ENCODE measurements at regions not wholly inside any gene's neighbourhood (a gene's known extent, or its start where the extent isn't known, plus 50 kb on each side); places are given as distances from the start of the nearest gene placed in this dataset.

GRCh38 chr4:27846951-27847350, 986.3 kb downstream of the STIM2 start:
- TF ChIP-seq CTCF (IDR thresholded peaks at IDR 0.05; ENCODE audit: low read depth, low read length) = no peak
- peak in 1 of 2 donors; percentile 10 for DNase-seq (ENCODE audit: low read depth in 2 of 2)
- H3K4me3 ChIP-seq (replicated peaks in 1 of 2; ENCODE audit: low read depth in 2 of 2, low read length in 2 of 2) = no peak overlapping the region

- peak; percentile 53 for TF ChIP-seq CTCF (IDR thresholded peaks at IDR 0.05; ENCODE audit: low read depth, low read length)
- peak; percentile 33 to 68 for DNase-seq (ENCODE audit: low read depth in 2 of 2)
- no peak overlapping the region for H3K4me3 ChIP-seq (replicated peaks in 1 of 2; ENCODE audit: low read depth in 2 of 2, low read length in 2 of 2)
Measured at GRCh38 chr4:27861381-27861787, 1000.7 kb downstream of the STIM2 start.

- DNase-seq (ENCODE audit: low read depth in 2 of 2) = peak in 1 of 2 donors; percentile 57
- H3K4me3 ChIP-seq (replicated peaks in 1 of 2; ENCODE audit: low read depth in 2 of 2, low read length in 2 of 2) = no peak overlapping the region
- no peak for TF ChIP-seq CTCF (IDR thresholded peaks at IDR 0.05; ENCODE audit: low read depth, low read length)
Measured at GRCh38 chr4:27861802-27862201, 1001.2 kb downstream of the STIM2 start.

- DNase-seq (ENCODE audit: low read depth in 2 of 2) = no peak
- no peak overlapping the region for H3K4me3 ChIP-seq (replicated peaks in 1 of 2; ENCODE audit: low read depth in 2 of 2, low read length in 2 of 2)
- TF ChIP-seq CTCF (IDR thresholded peaks at IDR 0.05; ENCODE audit: low read depth, low read length) = no peak
Measured at GRCh38 chr4:27873596-27873995, 1013.0 kb downstream of the STIM2 start.

- H3K4me3 ChIP-seq (replicated peaks in 1 of 2; ENCODE audit: low read depth in 2 of 2, low read length in 2 of 2) = no peak overlapping the region
- no peak for DNase-seq (ENCODE audit: low read depth in 2 of 2)
- TF ChIP-seq CTCF (IDR thresholded peaks at IDR 0.05; ENCODE audit: low read depth, low read length) = no peak
Measured at GRCh38 chr4:27881705-27882104, 1021.1 kb downstream of the STIM2 start.

GRCh38 chr4:27886120-27886519, 1025.5 kb downstream of the STIM2 start:
- no peak overlapping the region for H3K4me3 ChIP-seq (replicated peaks in 1 of 2; ENCODE audit: low read depth in 2 of 2, low read length in 2 of 2)
- peak in 1 of 2 donors; percentile 27 for DNase-seq (ENCODE audit: low read depth in 2 of 2)

More at GRCh38 chr4:27886120-27886519, 1025.5 kb downstream of the STIM2 start:
- no peak for TF ChIP-seq CTCF (IDR thresholded peaks at IDR 0.05; ENCODE audit: low read depth, low read length)

Data from cardiac fibroblast (primary cell).